ENCODE measurements at regions not wholly inside any gene's neighbourhood (a gene's known extent, or its start where the extent isn't known, plus 50 kb on each side); places are given as distances from the start of the nearest gene placed in this dataset.

GRCh38 chr4:57916479-57916878, 806.3 kb upstream of the IGFBP7 start:
- no peak overlapping the region for H3K56ac ChIP-seq (ENCODE audit: insufficient read length, low read depth, low read length)
- H3K27me3 ChIP-seq (ENCODE audit: insufficient read depth, low read length), result no peaks in the 10 kb centered on the region
- H2AFZ ChIP-seq (ENCODE audit: low read length), result no peak overlapping the region
- H3K4ac ChIP-seq (ENCODE audit: low read depth, low read length), result no peak overlapping the region
- H3K18ac ChIP-seq (ENCODE audit: insufficient read length, low read depth, low read length), result no peak overlapping the region
- H3K23ac ChIP-seq (ENCODE audit: insufficient read length, low read depth, low read length), result no peak overlapping the region
- H4K91ac ChIP-seq (ENCODE audit: insufficient read length, low read depth, low read length), result no peak overlapping the region
- H3K14ac ChIP-seq (ENCODE audit: insufficient read depth, low read length), result no peak overlapping the region
- H2BK5ac ChIP-seq (ENCODE audit: insufficient read length, low read length), result no peak overlapping the region
- H3K27me3 Mint-ChIP-seq (ENCODE audit: low read depth), result no peaks in the 10 kb centered on the region; the same call in 1 of the 2 replicates
- H3K4me1 ChIP-seq (ENCODE audit: insufficient read depth, low read length), result no peaks in the 10 kb centered on the region
- H3K9me3 ChIP-seq (ENCODE audit: control insufficient read depth, low read depth, low read length), result no peaks in the 10 kb centered on the region
- H3K4me3 Mint-ChIP-seq, result no peak overlapping the region
- H3K4me1 Mint-ChIP-seq, result no peaks in the 10 kb centered on the region
- peaks cover 17 to 21% of the 10 kb centered on the region in 2 experiments for H3K9me3 Mint-ChIP-seq
- no peaks in the 10 kb centered on the region for H3K23me2 ChIP-seq (ENCODE audit: insufficient read length, low read depth, low read length, poor library complexity, severe bottlenecking)
- H3K79me1 ChIP-seq (ENCODE audit: insufficient read depth, low read depth, low read length, poor library complexity, severe bottlenecking), result no peaks in the 10 kb centered on the region
- TF ChIP-seq CTCF (conservative IDR thresholded peaks at IDR 0.05), result no peak
- H2BK20ac ChIP-seq (ENCODE audit: low read depth, low read length, poor library complexity, severe bottlenecking), result no peak overlapping the region
- H3K79me2 ChIP-seq (ENCODE audit: insufficient read depth, low read length), result no peaks in the 10 kb centered on the region
- no peak for DNase-seq
- no peak overlapping the region for H2BK12ac ChIP-seq (ENCODE audit: insufficient read length, low read depth, low read length)
- no peak overlapping the region for H3T11ph ChIP-seq (ENCODE audit: low read length)
- H3K9ac ChIP-seq (ENCODE audit: extremely low read depth, insufficient read length, low read length), result no peak overlapping the region
- H3K36me3 Mint-ChIP-seq (ENCODE audit: insufficient read depth in 1 of 3, low read depth in 3 of 3), result peaks cover 0 to 21% (median 4%) of the 10 kb centered on the region in 3 experiments; a peak in 4 of 7 replicates
- no peaks in the 10 kb centered on the region for H4K20me1 ChIP-seq (ENCODE audit: control insufficient read depth, insufficient read depth, insufficient read length)
- H4K8ac ChIP-seq (replicated peaks; ENCODE audit: insufficient read length, low read depth, low read length), result no peak overlapping the region
- no peak overlapping the region for H2BK15ac ChIP-seq (ENCODE audit: low read depth, low read length)
- no peak overlapping the region for H2BK120ac ChIP-seq (ENCODE audit: low read depth, low read length, poor library complexity, severe bottlenecking)
- no peak overlapping the region for H3K4me2 ChIP-seq (ENCODE audit: insufficient read depth, insufficient read length, low read length)
- H2AK5ac ChIP-seq (ENCODE audit: insufficient read length, low read length), result no peak overlapping the region
- no peak overlapping the region for H3K27ac ChIP-seq (ENCODE audit: insufficient read length, low read depth, low read length)
- H4K5ac ChIP-seq (ENCODE audit: insufficient read length, low read depth, low read length), result no peak overlapping the region
- no peak overlapping the region for H3K27ac Mint-ChIP-seq
